ENCODE measurements at regions not wholly inside any gene's neighbourhood (a gene's known extent, or its start where the extent isn't known, plus 50 kb on each side); places are given as distances from the start of the nearest gene placed in this dataset.

DNA sequence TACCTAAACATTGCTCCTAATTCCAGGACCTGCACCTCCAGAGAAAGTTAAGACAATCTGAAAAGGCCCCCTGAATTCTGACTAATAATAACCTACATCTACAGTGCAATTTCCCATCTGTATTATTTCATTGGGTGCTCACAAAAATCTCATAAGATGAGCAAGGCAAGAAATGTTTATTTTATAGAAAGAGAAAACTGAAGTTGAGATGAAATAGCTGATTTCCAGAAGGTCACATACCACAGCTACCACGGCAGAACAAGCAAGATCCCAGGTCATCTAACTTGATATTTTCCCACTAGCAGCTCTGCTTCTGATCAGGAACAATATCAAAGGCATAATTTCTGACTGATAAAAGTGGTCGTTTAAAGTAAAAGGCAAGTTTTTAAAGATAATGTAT lies 105.8 kb upstream of the COL5A2 start:
- TF ChIP-seq, protein P1, sequence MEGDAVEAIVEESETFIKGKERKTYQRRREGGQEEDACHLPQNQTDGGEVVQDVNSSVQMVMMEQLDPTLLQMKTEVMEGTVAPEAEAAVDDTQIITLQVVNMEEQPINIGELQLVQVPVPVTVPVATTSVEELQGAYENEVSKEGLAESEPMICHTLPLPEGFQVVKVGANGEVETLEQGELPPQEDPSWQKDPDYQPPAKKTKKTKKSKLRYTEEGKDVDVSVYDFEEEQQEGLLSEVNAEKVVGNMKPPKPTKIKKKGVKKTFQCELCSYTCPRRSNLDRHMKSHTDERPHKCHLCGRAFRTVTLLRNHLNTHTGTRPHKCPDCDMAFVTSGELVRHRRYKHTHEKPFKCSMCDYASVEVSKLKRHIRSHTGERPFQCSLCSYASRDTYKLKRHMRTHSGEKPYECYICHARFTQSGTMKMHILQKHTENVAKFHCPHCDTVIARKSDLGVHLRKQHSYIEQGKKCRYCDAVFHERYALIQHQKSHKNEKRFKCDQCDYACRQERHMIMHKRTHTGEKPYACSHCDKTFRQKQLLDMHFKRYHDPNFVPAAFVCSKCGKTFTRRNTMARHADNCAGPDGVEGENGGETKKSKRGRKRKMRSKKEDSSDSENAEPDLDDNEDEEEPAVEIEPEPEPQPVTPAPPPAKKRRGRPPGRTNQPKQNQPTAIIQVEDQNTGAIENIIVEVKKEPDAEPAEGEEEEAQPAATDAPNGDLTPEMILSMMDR (IDR thresholded peaks at IDR 0.05) = no peak
- no peak for TF ChIP-seq EZH2 (IDR thresholded peaks at IDR 0.05; ENCODE audit: borderline replicate concordance, insufficient read depth, low read depth, low read length, poor library complexity, severe bottlenecking)
